SK-N-SH (cell line): ENCODE measurements at regions not wholly inside any gene's neighbourhood (a gene's known extent, or its start where the extent isn't known, plus 50 kb on each side); places are given as distances from the start of the nearest gene placed in this dataset.

Source experiments
- EP300 ChIP-seq, 2 experiments: IDR thresholded peaks; 2 replicates each; pipeline versions ENCODE4 v1.4.0 to v1.6.1; 2012; ENCODE audit warnings: borderline replicate concordance in 1 of 2, low read depth in 1 of 2, low read length in 1 of 2
- TAF1 ChIP-seq: IDR thresholded peaks from 2 replicates; pipeline ENCODE4 v1.6.1; 2012; ENCODE audit warnings: low read depth, mild to moderate bottlenecking, low read length, moderate library complexity, borderline replicate concordance
- TF ChIP-seq, protein P1 (sequence below): fragments of 200-600 bp; sonication (generic); IDR thresholded peaks from 2 replicates; pipeline ENCODE4 v1.6.1; 2017; ENCODE audit warnings: antibody characterized with exemption, mild to moderate bottlenecking, moderate library complexity
- TF ChIP-seq, protein P2 (sequence below): fragments of 150-350 bp; IDR thresholded peaks from 2 replicates; pipeline ENCODE4 v1.6.1; 2017; ENCODE audit warnings: antibody characterized with exemption, low read length, low read depth, borderline replicate concordance
- TF ChIP-seq, protein P3 (sequence below): IDR thresholded peaks from 2 replicates; pipeline ENCODE4 v1.6.1; 2012; ENCODE audit warnings: mild to moderate bottlenecking, low read depth, low read length, moderate library complexity
- TF ChIP-seq, protein P4 (sequence below): IDR thresholded peaks from 2 replicates; pipeline ENCODE4 v1.4.0; 2012; ENCODE audit warnings: low read depth

DNA sequence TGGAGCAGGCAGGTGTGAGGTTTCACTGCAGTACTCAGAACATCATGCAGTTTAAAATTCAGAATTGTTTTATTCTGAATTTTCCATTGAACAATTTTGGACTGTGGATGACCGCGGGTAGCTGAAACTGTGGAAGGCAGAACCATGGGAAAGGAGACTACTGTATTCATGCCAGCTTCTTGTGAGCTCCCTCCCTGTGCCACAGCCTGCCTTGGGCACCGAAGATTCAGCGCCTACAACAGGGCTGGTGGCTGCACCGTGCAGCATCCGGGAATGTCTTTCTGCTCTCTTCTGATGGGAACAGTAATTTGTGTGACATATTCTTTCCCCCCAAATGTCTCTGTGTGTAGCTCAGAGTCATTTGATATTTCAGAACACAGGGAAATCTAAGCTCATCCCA lies 118.5 kb upstream of the NKX1-1 start:
- TF ChIP-seq, protein P1, sequence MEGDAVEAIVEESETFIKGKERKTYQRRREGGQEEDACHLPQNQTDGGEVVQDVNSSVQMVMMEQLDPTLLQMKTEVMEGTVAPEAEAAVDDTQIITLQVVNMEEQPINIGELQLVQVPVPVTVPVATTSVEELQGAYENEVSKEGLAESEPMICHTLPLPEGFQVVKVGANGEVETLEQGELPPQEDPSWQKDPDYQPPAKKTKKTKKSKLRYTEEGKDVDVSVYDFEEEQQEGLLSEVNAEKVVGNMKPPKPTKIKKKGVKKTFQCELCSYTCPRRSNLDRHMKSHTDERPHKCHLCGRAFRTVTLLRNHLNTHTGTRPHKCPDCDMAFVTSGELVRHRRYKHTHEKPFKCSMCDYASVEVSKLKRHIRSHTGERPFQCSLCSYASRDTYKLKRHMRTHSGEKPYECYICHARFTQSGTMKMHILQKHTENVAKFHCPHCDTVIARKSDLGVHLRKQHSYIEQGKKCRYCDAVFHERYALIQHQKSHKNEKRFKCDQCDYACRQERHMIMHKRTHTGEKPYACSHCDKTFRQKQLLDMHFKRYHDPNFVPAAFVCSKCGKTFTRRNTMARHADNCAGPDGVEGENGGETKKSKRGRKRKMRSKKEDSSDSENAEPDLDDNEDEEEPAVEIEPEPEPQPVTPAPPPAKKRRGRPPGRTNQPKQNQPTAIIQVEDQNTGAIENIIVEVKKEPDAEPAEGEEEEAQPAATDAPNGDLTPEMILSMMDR: no peak
- TF ChIP-seq EP300 (IDR thresholded peaks at IDR 0.05; ENCODE audit: borderline replicate concordance in 1 of 2, low read depth in 1 of 2, low read length in 1 of 2) (no peak), TAF1 (no peak)
- TF ChIP-seq, protein P2, sequence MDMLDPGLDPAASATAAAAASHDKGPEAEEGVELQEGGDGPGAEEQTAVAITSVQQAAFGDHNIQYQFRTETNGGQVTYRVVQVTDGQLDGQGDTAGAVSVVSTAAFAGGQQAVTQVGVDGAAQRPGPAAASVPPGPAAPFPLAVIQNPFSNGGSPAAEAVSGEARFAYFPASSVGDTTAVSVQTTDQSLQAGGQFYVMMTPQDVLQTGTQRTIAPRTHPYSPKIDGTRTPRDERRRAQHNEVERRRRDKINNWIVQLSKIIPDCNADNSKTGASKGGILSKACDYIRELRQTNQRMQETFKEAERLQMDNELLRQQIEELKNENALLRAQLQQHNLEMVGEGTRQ: no peak
- TF ChIP-seq, protein P3, sequence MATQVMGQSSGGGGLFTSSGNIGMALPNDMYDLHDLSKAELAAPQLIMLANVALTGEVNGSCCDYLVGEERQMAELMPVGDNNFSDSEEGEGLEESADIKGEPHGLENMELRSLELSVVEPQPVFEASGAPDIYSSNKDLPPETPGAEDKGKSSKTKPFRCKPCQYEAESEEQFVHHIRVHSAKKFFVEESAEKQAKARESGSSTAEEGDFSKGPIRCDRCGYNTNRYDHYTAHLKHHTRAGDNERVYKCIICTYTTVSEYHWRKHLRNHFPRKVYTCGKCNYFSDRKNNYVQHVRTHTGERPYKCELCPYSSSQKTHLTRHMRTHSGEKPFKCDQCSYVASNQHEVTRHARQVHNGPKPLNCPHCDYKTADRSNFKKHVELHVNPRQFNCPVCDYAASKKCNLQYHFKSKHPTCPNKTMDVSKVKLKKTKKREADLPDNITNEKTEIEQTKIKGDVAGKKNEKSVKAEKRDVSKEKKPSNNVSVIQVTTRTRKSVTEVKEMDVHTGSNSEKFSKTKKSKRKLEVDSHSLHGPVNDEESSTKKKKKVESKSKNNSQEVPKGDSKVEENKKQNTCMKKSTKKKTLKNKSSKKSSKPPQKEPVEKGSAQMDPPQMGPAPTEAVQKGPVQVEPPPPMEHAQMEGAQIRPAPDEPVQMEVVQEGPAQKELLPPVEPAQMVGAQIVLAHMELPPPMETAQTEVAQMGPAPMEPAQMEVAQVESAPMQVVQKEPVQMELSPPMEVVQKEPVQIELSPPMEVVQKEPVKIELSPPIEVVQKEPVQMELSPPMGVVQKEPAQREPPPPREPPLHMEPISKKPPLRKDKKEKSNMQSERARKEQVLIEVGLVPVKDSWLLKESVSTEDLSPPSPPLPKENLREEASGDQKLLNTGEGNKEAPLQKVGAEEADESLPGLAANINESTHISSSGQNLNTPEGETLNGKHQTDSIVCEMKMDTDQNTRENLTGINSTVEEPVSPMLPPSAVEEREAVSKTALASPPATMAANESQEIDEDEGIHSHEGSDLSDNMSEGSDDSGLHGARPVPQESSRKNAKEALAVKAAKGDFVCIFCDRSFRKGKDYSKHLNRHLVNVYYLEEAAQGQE: no peak
- TF ChIP-seq, protein P4, sequence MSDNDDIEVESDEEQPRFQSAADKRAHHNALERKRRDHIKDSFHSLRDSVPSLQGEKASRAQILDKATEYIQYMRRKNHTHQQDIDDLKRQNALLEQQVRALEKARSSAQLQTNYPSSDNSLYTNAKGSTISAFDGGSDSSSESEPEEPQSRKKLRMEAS: no peak
